Hindlimb muscle (tissue), 1 donor: ENCODE measurements at regions not wholly inside any gene's neighbourhood (a gene's known extent, or its start where the extent isn't known, plus 50 kb on each side); places are given as distances from the start of the nearest gene placed in this dataset.

Experiments
- DNase-seq: peaks from one replicate; pipeline ENCODE4 v3.0.0-alpha.2; 2013

- no peak for DNase-seq
Observed at GRCh38 chr2:48145845-48146452, 168.5 kb upstream of the FOXN2 start.

GRCh38 chr2:48146552-48146951 is 167.9 kb upstream of the FOXN2 start:
- no peak for DNase-seq

- no peak for DNase-seq
Observed at GRCh38 chr2:48147719-48148118, 166.8 kb upstream of the FOXN2 start.

- no peak for DNase-seq
Observed at GRCh38 chr2:48148841-48149430, 165.5 kb upstream of the FOXN2 start.

- DNase-seq = no peak
Observed at GRCh38 chr2:48157150-48157549, 157.3 kb upstream of the FOXN2 start.

- no peak for DNase-seq
Observed at GRCh38 chr2:48161628-48162027, 152.9 kb upstream of the FOXN2 start.

GRCh38 chr2:48162742-48163141 is 151.7 kb upstream of the FOXN2 start:
- DNase-seq = no peak

- DNase-seq = no peak
Observed at GRCh38 chr2:48165070-48165753, 149.3 kb upstream of the FOXN2 start.

- no peak for DNase-seq
Observed at GRCh38 chr2:48169141-48169592, 145.3 kb upstream of the FOXN2 start.

- DNase-seq = no peak
Observed at GRCh38 chr2:48170281-48170680, 144.2 kb upstream of the FOXN2 start.

- no peak for DNase-seq
Observed at GRCh38 chr2:48173141-48173540, 141.3 kb upstream of the FOXN2 start.

GRCh38 chr2:48174503-48174902 is 140.0 kb upstream of the FOXN2 start:
- no peak for DNase-seq

GRCh38 chr2:48175254-48175653 is 139.2 kb upstream of the FOXN2 start:
- DNase-seq = no peak

- DNase-seq = no peak
Observed at GRCh38 chr2:48175656-48176055, 138.8 kb upstream of the FOXN2 start.

- DNase-seq = no peak
Observed at GRCh38 chr2:48176876-48177275, 137.6 kb upstream of the FOXN2 start.

GRCh38 chr2:48178611-48179010 is 135.9 kb upstream of the FOXN2 start:
- DNase-seq = no peak

GRCh38 chr2:48180557-48180956 is 133.9 kb upstream of the FOXN2 start:
- DNase-seq = no peak

- DNase-seq = no peak
Observed at GRCh38 chr2:48183276-48183675, 131.2 kb upstream of the FOXN2 start.

GRCh38 chr2:48183991-48184390 is 130.5 kb upstream of the FOXN2 start:
- DNase-seq = no peak

GRCh38 chr2:48187503-48187902 is 127.0 kb upstream of the FOXN2 start:
- DNase-seq = no peak

- DNase-seq = no peak
Observed at GRCh38 chr2:48189552-48190228, 124.8 kb upstream of the FOXN2 start.

GRCh38 chr2:48190230-48190629 is 124.3 kb upstream of the FOXN2 start:
- no peak for DNase-seq

- DNase-seq = no peak
Observed at GRCh38 chr2:48194641-48195040, 119.8 kb upstream of the FOXN2 start.

GRCh38 chr2:48195169-48195568 is 119.3 kb upstream of the FOXN2 start:
- DNase-seq = no peak
